ENCODE measurements at regions not wholly inside any gene's neighbourhood (a gene's known extent, or its start where the extent isn't known, plus 50 kb on each side); places are given as distances from the start of the nearest gene placed in this dataset.

- TF ChIP-seq CTCF (IDR thresholded peaks at IDR 0.05) (no peak), POLR2A (IDR thresholded peaks at IDR 0.05) (no peak)
Observed at GRCh38 chr11:32162351-32162750, 71.5 kb downstream of the RCN1 start.
